Trophoblast cell (in vitro differentiated cells and primary cell): ENCODE measurements at regions not wholly inside any gene's neighbourhood (a gene's known extent, or its start where the extent isn't known, plus 50 kb on each side); places are given as distances from the start of the nearest gene placed in this dataset.

Experiments used
- DNase-seq, 2 donors: peaks; one replicate each; pipeline ENCODE4 v3.0.0-alpha.2; 2016
- H2AFZ ChIP-seq: 2 replicates; pipeline ENCODE4 v1.6.1; 2013; ENCODE audit warnings: low read length, moderate library complexity, mild to moderate bottlenecking; ENCODE audit not compliant: insufficient read depth, poor library complexity
- H2AK5ac ChIP-seq: 2 replicates; pipeline ENCODE4 v1.6.1; 2013; ENCODE audit warnings: mild to moderate bottlenecking, low read length
- H2BK120ac ChIP-seq: 2 replicates; pipeline ENCODE4 v1.6.1; 2013; ENCODE audit warnings: low read length, mild to moderate bottlenecking, moderate library complexity; ENCODE audit not compliant: insufficient read depth, poor library complexity
- H2BK12ac ChIP-seq: 2 replicates; pipeline ENCODE4 v1.6.1; 2013; ENCODE audit warnings: mild to moderate bottlenecking, low read length, moderate library complexity
- H2BK5ac ChIP-seq: 2 replicates; pipeline ENCODE4 v1.6.1; 2013; ENCODE audit warnings: low read length, low read depth, moderate library complexity, mild to moderate bottlenecking; ENCODE audit not compliant: poor library complexity
- H3K14ac ChIP-seq: 2 replicates; pipeline ENCODE4 v1.6.1; 2013; ENCODE audit warnings: mild to moderate bottlenecking, low read length
- H3K18ac ChIP-seq: 2 replicates; pipeline ENCODE4 v1.6.1; 2013; ENCODE audit warnings: mild to moderate bottlenecking, low read length
- H3K23ac ChIP-seq: 2 replicates; pipeline ENCODE4 v1.6.1; 2013; ENCODE audit warnings: low read length
- H3K27ac ChIP-seq: 2 replicates; pipeline ENCODE4 v1.5.1; 2013; ENCODE audit warnings: low read depth, mild to moderate bottlenecking, inconsistent platforms, low read length, moderate library complexity
- H3K27me3 ChIP-seq: 2 replicates; pipeline ENCODE4 v1.6.1; 2013; ENCODE audit warnings: inconsistent platforms, mild to moderate bottlenecking, low read length, moderate library complexity; ENCODE audit not compliant: insufficient read depth
- H3K36me3 ChIP-seq, 2 experiments: 1 replicate in 1 of 2; 2 replicates in 1 of 2; pipeline ENCODE4 v1.6.1; 2013; ENCODE audit warnings: low read length in 2 of 2, mild to moderate bottlenecking in 2 of 2, moderate library complexity in 1 of 2; ENCODE audit not compliant: insufficient read depth in 2 of 2, control insufficient read depth in 1 of 2
- H3K4ac ChIP-seq: 2 replicates; pipeline ENCODE4 v1.6.1; 2013; ENCODE audit warnings: low read depth, mild to moderate bottlenecking, low read length, moderate library complexity
- H3K4me1 ChIP-seq, 2 experiments: 1 replicate in 1 of 2; 2 replicates in 1 of 2; pipeline ENCODE4 v1.6.1; 2013; ENCODE audit warnings: low read length in 2 of 2, mild to moderate bottlenecking in 2 of 2, moderate library complexity in 1 of 2; ENCODE audit not compliant: insufficient read depth in 2 of 2, control insufficient read depth in 1 of 2
- H3K4me2 ChIP-seq: 2 replicates; pipeline ENCODE4 v1.6.1; 2013; ENCODE audit warnings: inconsistent platforms, mild to moderate bottlenecking, low read length, moderate library complexity
- H3K4me3 ChIP-seq: 2 replicates; pipeline ENCODE4 v1.5.1; 2013; ENCODE audit warnings: mild to moderate bottlenecking, low read depth, low read length, inconsistent platforms
- H3K79me1 ChIP-seq: one replicate; pipeline ENCODE4 v1.6.1; 2013; ENCODE audit warnings: low read length
- H3K79me2 ChIP-seq: 2 replicates; pipeline ENCODE4 v1.6.1; 2013; ENCODE audit warnings: low read length, mild to moderate bottlenecking; ENCODE audit not compliant: control insufficient read depth, insufficient read depth, poor library complexity
- H3K9ac ChIP-seq: 2 replicates; pipeline ENCODE4 v1.6.1; 2013; ENCODE audit warnings: mild to moderate bottlenecking, low read length
- H3K9me3 ChIP-seq: 2 replicates; pipeline ENCODE4 v1.6.1; 2013; ENCODE audit warnings: low read depth, mild to moderate bottlenecking, control low read depth, inconsistent platforms, low read length; ENCODE audit not compliant: insufficient read depth
- H4K12ac ChIP-seq: 2 replicates; pipeline ENCODE4 v1.6.1; 2013; ENCODE audit warnings: low read depth, mild to moderate bottlenecking, low read length, moderate library complexity
- H4K8ac ChIP-seq: 2 replicates; pipeline ENCODE4 v1.6.1; 2013; ENCODE audit warnings: low read depth, mild to moderate bottlenecking, low read length, moderate library complexity
- H4K91ac ChIP-seq: one replicate; pipeline ENCODE4 v1.6.1; 2013; ENCODE audit warnings: low read depth, mild to moderate bottlenecking, low read length, moderate library complexity
- WGBS: extraction: QIAGEN DNeasy Blood & Tissue Kit; methylation state at CpG from one replicate; pipeline ENCODE4 v1.1.7; 2013; ENCODE audit warnings: missing lambda C conversion rate; ENCODE audit not compliant: insufficient read length, insufficient coverage; ENCODE audit errors: extremely low coverage; 5-methylcytosine and 5-hydroxymethylcytosine counted together

DNA sequence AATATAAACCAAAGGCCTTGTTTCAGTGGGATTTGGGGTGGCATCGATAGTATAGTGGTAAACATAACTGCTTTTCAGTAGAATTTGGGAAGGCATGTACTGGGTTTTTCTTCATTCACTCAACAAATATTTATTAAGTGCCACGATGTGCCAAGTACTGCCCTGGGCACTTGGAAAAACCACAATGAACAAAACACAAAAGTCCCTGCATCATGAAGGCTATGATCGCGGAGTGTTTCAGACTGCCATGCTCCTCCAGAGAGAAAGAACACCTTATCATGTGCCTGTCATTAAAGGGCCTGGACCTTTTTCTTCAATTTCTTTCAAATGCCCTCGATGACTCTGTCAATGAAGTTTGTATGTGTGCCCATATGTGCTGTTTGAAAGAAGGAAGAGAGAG, 59.2 kb upstream of the CEP85L start:
- Histone ChIP-seq H2AK5ac (no peak overlapping the region), H4K91ac (no peak overlapping the region), H3K23ac (no peak overlapping the region), H3K18ac (no peak overlapping the region), H3K79me1 (peaks cover 5% of the 10 kb centered on the region), H3K9me3 (no peaks in the 10 kb centered on the region), H3K36me3 (no peaks in the 10 kb centered on the region), H3K4me2 (no peak overlapping the region), H4K8ac (no peak overlapping the region), H3K79me2 (no peaks in the 10 kb centered on the region), H2BK12ac (peak overlapping the region; percentile 67), H2BK5ac (no peak overlapping the region), H3K27ac (no peak overlapping the region), H3K4me3 (no peak overlapping the region), H4K12ac (no peak overlapping the region), H3K4ac (no peak overlapping the region), H2AFZ (no peak overlapping the region), H3K4me1 (peaks cover 7 to 8% of the 10 kb centered on the region in 2 experiments), H3K27me3 (no peaks in the 10 kb centered on the region), H3K9ac (no peak overlapping the region), H2BK120ac (no peak overlapping the region), H3K14ac (no peak overlapping the region)
- DNase-seq, result no peak
- WGBS, result no CpG with 5 or more reads among the region's 5 CpGs

DNA sequence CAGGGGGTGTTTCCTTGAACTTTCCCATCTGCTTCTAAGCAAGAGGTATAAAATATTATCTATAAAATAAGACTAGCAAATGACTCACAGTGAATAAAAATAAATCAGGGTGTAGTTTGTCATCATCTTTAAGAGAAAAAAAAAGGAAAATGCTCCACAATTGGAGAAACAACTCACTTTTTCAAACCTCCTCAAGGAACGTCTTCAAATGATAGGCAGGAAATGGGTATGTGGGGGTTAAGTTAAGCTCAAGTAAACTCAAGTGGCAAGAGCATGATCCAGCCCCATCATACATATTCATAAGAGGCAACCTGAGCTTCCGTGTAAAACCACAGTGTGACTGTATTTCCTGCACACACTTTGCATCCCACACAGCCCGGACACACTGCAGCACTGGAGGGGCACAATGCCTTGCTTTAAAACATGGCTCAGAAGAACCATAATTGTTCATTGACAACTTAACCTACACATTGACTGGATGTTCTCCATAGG, 58.5 kb upstream of the CEP85L start:
- no CpG with 5 or more reads among the region's 3 CpGs for WGBS

DNA sequence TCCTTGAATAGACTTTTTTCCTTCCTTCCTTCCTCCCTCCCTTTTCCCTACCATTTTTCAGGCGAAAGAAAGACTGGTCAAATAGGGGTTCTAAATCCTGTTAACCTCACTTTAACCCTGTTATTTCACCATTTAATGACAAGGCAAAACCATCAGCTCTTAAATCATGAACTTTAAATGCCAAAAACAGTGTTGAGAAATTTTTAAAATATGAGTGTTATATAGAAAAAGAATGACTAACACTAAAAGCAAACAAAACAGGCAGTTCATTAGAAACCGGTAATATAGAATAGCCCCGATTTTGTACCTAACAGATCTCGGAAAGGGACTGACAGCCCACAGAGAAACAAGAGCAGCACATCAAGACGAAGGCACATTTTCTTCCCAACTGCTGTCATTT, 57.4 kb upstream of the CEP85L start:
- no peak overlapping the region for H3K9ac ChIP-seq
- peaks cover 9 to 11% of the 10 kb centered on the region in 2 experiments for H3K4me1 ChIP-seq
- no peak overlapping the region for H3K4me3 ChIP-seq
- no peak overlapping the region for H2BK5ac ChIP-seq
- no peaks in the 10 kb centered on the region for H3K36me3 ChIP-seq
- no peak overlapping the region for H3K18ac ChIP-seq
- DNase-seq, result no peak
- no CpG with 5 or more reads among the region's 5 CpGs for WGBS
- no peak overlapping the region for H4K91ac ChIP-seq
- H2BK12ac ChIP-seq, result no peak overlapping the region
- H2BK120ac ChIP-seq, result no peak overlapping the region
- no peak overlapping the region for H4K12ac ChIP-seq
- H3K14ac ChIP-seq, result no peak overlapping the region
- H3K4me2 ChIP-seq, result peak overlapping the region; percentile 55
- peaks cover 7% of the 10 kb centered on the region for H3K79me1 ChIP-seq
- no peaks in the 10 kb centered on the region for H3K79me2 ChIP-seq
- no peaks in the 10 kb centered on the region for H3K27me3 ChIP-seq
- no peak overlapping the region for H4K8ac ChIP-seq
- H2AK5ac ChIP-seq, result no peak overlapping the region
- no peaks in the 10 kb centered on the region for H3K9me3 ChIP-seq
- H2AFZ ChIP-seq, result no peak overlapping the region
- peak overlapping the region; percentile 59 for H3K27ac ChIP-seq
- H3K23ac ChIP-seq, result no peak overlapping the region
- H3K4ac ChIP-seq, result no peak overlapping the region

More for the DNA sequence above, 58.5 kb upstream of the CEP85L start:
- H4K91ac ChIP-seq, result no peak overlapping the region
- H3K4me3 ChIP-seq, result no peak overlapping the region
- no peak for DNase-seq
- no peak overlapping the region for H3K18ac ChIP-seq
- no peak overlapping the region for H4K12ac ChIP-seq
- H3K4me2 ChIP-seq, result peak overlapping the region; percentile 55
- no peak overlapping the region for H4K8ac ChIP-seq
- no peak overlapping the region for H2AK5ac ChIP-seq
- no peak overlapping the region for H2AFZ ChIP-seq
- peaks cover 9 to 11% of the 10 kb centered on the region in 2 experiments for H3K4me1 ChIP-seq
- no peak overlapping the region for H2BK12ac ChIP-seq
- H3K27ac ChIP-seq, result peak overlapping the region; percentile 59
- no peak overlapping the region for H3K4ac ChIP-seq
- no peak overlapping the region for H2BK120ac ChIP-seq
- H3K9ac ChIP-seq, result no peak overlapping the region
- no peaks in the 10 kb centered on the region for H3K27me3 ChIP-seq
- H3K79me1 ChIP-seq, result peaks cover 5% of the 10 kb centered on the region
- H3K36me3 ChIP-seq, result no peaks in the 10 kb centered on the region
- no peaks in the 10 kb centered on the region for H3K79me2 ChIP-seq
- H3K14ac ChIP-seq, result no peak overlapping the region
- no peaks in the 10 kb centered on the region for H3K9me3 ChIP-seq
- H2BK5ac ChIP-seq, result no peak overlapping the region
- no peak overlapping the region for H3K23ac ChIP-seq

DNA sequence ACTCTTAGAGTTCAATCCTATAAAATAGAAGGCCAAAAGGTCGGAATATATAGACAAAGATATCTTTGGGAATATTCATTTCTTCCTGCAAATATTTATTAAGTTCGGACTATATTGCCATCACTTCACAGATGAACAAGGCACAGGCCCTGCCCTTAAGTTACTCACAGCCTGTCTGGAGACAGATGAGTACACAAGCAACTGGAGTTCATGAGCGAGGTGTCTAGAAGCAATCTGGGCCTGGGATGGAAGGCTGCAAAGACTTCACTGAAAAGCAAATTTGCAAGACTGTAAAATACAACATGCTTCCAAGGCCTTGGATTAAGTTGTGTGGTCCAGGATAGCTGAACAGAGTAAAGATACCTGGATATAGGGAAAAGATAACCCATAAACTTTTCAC, 56.7 kb upstream of the CEP85L start:
- Histone ChIP-seq H2BK12ac (peak overlapping the region; percentile 73), H2BK5ac (no peak overlapping the region), H4K8ac (no peak overlapping the region), H3K9me3 (no peaks in the 10 kb centered on the region), H2AFZ (no peak overlapping the region), H3K4me2 (no peak overlapping the region), H3K79me1 (peaks cover 7% of the 10 kb centered on the region), H2AK5ac (no peak overlapping the region), H3K14ac (no peak overlapping the region), H3K27ac (no peak overlapping the region), H3K4me3 (no peak overlapping the region), H3K79me2 (no peaks in the 10 kb centered on the region), H3K23ac (no peak overlapping the region), H2BK120ac (no peak overlapping the region), H3K4me1 (peaks cover 9 to 11% of the 10 kb centered on the region in 2 experiments), H3K36me3 (no peaks in the 10 kb centered on the region), H3K4ac (no peak overlapping the region), H3K27me3 (no peaks in the 10 kb centered on the region), H3K18ac (no peak overlapping the region), H4K12ac (no peak overlapping the region), H3K9ac (no peak overlapping the region), H4K91ac (no peak overlapping the region)
- DNase-seq, result no peak
- no CpG with 5 or more reads among the region's 3 CpGs for WGBS
